Omental fat pad (tissue), 3 donors: ENCODE measurements at regions not wholly inside any gene's neighbourhood (a gene's known extent, or its start where the extent isn't known, plus 50 kb on each side); places are given as distances from the start of the nearest gene placed in this dataset.

Source experiments
- ATAC-seq: fragments of 150-250 bp; one replicate; pipeline ENCODE4 v1.9.1; 2016; ENCODE audit warnings: mild to moderate bottlenecking, moderate library complexity; ENCODE audit not compliant: low FRiP score
- DNase-seq: peaks from one replicate; pipeline ENCODE4 v3.0.0-alpha.2; 2019; ENCODE audit warnings: low spot score
- TF ChIP-seq, protein P1 (sequence below), 3 donors: fragments of 450-650 bp; IDR thresholded peaks; one replicate each; pipeline ENCODE4 v1.5.1; 2016 to 2017; ENCODE audit warnings: antibody characterized with exemption in 3 of 3, mild to moderate bottlenecking in 3 of 3, moderate library complexity in 2 of 3

DNA sequence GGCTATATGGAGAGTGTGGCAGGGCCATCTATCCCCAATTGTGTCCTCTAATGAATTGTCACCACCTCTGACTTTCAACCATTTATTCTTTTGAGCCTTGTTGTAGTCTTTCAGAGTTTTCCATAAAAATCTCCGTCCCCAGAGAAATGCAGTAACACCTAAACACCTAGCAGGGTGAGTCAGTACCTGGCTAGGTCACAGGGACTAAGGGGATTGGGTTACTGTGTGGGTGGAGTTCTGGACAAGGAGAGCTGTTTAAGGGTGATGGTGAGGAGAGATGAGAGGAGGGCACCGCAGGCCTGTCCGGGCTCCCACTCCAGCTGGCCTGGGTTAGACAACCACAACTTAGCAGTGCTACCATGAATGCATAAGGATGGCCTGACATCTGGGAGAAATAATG lies 186.2 kb upstream of the LYZL1 start:
- DNase-seq (no peak), ATAC-seq (no peak)
- TF ChIP-seq, protein P1, sequence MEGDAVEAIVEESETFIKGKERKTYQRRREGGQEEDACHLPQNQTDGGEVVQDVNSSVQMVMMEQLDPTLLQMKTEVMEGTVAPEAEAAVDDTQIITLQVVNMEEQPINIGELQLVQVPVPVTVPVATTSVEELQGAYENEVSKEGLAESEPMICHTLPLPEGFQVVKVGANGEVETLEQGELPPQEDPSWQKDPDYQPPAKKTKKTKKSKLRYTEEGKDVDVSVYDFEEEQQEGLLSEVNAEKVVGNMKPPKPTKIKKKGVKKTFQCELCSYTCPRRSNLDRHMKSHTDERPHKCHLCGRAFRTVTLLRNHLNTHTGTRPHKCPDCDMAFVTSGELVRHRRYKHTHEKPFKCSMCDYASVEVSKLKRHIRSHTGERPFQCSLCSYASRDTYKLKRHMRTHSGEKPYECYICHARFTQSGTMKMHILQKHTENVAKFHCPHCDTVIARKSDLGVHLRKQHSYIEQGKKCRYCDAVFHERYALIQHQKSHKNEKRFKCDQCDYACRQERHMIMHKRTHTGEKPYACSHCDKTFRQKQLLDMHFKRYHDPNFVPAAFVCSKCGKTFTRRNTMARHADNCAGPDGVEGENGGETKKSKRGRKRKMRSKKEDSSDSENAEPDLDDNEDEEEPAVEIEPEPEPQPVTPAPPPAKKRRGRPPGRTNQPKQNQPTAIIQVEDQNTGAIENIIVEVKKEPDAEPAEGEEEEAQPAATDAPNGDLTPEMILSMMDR (IDR thresholded peaks at IDR 0.05): no peak

DNA sequence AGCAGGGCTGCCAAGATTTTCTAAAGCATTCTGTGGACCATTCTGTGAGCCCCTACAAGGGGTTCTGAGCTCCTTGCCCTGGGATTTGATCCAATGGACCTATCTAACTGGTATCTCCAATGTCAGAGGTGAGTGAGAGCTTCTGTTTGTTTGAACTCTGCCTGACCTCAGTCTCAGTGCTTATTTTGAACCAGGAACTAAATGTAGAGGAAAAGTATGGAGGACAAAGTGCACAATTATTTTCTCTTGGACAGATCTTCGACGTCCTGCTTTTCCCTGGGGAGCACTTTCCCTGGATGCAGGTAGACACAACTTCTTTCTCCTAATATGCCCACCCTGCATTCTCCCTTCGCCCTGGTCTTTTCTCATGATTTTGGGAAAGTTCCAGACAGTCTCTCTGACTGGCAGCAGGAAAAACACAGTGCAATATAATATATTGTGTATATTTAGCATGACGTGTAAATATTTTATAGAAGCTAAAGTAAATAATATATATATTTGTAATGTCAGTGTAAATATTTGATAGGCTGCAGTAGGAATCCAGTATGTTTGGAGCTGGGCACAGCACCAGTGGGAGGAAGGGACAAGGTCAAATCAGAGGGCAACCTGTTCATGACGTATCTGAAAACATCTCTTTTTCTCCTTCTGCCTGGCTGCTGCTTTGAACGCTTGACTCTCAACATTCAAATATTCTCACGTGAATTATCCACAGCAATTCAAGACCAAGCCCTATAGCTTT lies 184.0 kb upstream of the LYZL1 start:
- DNase-seq (no peak), ATAC-seq (no peak)
- TF ChIP-seq, protein P1 (IDR thresholded peaks at IDR 0.05): no peak

DNA sequence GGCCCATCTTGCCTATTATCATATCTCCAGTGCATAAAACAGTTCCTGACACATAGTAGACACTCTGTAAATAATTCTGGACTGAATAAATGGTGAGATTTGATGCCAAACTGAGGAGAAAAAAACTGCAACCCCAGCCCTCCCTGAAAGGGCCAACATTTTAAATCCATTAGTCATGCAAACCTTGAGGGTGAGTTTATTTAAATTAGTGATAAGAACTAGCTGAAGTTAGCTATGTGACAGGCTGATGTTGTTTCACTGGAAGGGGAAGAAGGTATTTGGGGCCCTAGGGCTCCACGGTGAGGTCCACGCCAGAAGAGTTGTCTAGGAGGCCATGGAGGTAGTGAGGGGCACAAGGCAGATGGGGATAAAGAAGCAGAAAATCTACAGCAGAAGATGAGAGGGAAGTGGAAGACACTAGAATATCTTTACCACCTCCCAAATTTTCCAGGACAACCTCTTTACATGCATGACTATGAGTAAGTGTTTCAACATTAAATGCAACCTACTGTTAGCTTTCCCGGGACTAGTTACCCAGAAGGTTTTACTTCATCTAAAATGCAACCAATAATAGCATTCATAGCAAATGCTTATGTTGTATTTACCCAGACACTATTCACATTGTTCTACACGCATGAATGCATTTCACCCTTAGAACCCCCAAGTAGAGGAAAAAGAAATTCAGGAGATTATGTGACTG lies 183.2 kb upstream of the LYZL1 start:
- DNase-seq: no peak
- TF ChIP-seq, protein P1 (IDR thresholded peaks at IDR 0.05): no peak
- ATAC-seq: peak; percentile 74

DNA sequence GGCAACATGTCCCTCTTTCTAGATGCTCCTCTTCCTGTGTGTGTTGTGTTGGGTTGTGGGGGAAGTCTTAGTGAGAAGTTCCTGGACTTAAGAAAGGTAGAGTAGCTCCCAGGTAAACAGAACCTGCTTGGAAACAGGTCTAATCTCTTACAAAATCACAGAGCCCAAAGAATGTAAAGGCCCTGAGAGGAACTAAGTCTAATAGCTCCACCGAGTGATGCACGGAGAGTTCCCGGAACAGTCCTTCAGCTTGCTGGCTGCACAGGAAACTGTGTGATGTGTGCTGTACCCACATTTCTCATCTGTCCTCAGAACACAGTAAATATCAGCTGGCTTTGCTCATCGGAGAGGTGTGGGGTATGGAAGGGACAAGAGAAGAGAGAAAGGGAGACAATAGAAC lies 182.6 kb upstream of the LYZL1 start:
- TF ChIP-seq, protein P1 (IDR thresholded peaks at IDR 0.05): no peak
- DNase-seq (no peak), ATAC-seq (no peak)

DNA sequence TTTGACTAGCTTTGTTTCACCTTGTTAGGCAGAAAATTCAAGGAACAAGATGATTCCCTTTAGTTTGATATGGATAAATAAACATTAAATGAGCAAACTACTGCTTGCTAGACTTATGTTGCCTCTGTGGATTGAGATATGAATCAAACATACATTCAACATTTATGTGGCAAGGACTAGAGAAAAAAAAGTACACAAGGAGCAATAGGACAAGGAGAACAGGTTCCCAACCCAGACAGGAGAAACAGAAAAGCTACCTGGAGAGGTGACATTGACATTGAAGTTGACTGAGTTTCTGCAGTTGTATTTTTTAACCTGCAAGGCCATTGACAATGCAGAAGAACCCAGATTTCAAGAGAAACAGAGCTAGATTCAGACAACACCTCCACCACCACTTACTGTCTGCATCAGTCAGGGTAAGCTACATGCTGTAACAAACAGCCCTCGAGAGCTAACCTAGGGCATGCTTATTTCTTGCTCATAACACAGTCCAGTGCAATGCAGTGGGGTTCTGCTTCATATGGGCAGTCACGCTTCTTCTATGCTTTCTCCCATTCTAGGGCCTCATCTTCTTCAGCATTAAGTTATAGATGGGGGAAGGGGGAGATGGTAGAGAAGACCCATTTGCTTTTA lies 180.9 kb upstream of the LYZL1 start:
- DNase-seq (no peak), ATAC-seq (no peak)
- TF ChIP-seq, protein P1 (IDR thresholded peaks at IDR 0.05): no peak

DNA sequence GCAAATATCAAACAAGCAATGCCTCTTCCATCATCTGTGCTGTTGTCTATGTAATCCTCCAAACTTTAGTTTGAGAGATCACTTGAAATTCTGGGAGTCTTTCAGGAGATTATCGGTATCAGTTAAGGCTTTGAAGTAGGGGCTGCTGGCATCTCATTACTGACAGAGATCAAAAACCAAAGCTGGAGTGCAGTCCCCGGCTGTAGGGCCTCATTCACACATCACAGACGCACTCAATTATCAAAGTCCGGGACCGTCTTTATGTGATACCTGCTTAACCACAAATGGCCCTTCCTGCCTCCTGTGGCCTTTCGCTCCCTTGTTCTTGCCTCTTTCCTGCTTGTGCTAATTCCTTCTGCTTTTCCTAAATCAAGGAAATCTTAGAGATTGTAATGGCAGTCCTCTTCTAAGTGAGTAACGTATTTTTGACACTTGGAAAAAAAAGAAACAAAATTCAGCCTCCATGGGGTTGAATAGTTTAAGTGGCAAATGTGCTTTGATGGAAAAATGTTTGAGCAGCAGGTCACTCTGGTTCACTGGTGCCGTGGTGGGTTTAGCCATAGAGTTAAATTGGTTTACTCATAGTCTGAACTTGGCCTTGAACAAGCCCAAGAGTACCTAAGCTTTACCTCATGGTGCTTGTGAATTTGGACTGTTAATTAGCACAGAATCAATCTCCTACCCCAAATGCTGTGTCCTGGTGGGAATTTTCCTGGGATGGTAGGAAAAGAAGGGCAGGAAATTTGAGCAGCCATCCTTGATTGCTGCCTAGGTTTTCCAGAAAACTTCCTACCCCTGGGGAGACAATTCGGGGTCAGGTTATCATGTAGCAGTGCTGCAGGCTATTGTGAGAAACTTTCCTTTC lies 178.9 kb upstream of the LYZL1 start:
- TF ChIP-seq, protein P1 (IDR thresholded peaks at IDR 0.05): no peak
- ATAC-seq: no peak
- DNase-seq: no peak
